DND-41 (cell line): ENCODE measurements at regions not wholly inside any gene's neighbourhood (a gene's known extent, or its start where the extent isn't known, plus 50 kb on each side); places are given as distances from the start of the nearest gene placed in this dataset.

ENCODE experiments used
- ATAC-seq: fragments of 200-7000 bp; cut with Tn5 transposase; 3 replicates; pipeline ENCODE4 v1.9.1; 2021; ENCODE audit warnings: low read depth; ENCODE audit not compliant: insufficient read depth
- DNase-seq: peaks from one replicate; pipeline ENCODE4 v3.0.0-alpha.2; 2020
- H2AFZ ChIP-seq: 2 replicates; pipeline ENCODE4 v1.6.0; 2012; ENCODE audit warnings: low read depth, low read length
- H3K27ac ChIP-seq: 2 replicates; pipeline ENCODE4 v1.5.1; 2012; ENCODE audit warnings: low read length, inconsistent platforms
- H3K27me3 ChIP-seq: fragments of 200-600 bp; sonication (generic); 2 replicates; pipeline ENCODE4 v1.6.0; 2012; ENCODE audit warnings: low read length, mild to moderate bottlenecking, inconsistent platforms; ENCODE audit not compliant: insufficient read depth, poor library complexity
- H3K36me3 ChIP-seq: 2 replicates; pipeline ENCODE4 v1.5.1; 2012; ENCODE audit warnings: low read length, inconsistent platforms; ENCODE audit not compliant: insufficient read depth
- H3K4me1 ChIP-seq: 2 replicates; pipeline ENCODE4 v1.5.1; 2012; ENCODE audit warnings: mild to moderate bottlenecking, low read length; ENCODE audit not compliant: insufficient read depth
- H3K4me2 ChIP-seq: 2 replicates; pipeline ENCODE4 v1.6.0; 2012; ENCODE audit warnings: mild to moderate bottlenecking, moderate library complexity, low read length, inconsistent platforms; ENCODE audit not compliant: insufficient read depth
- H3K4me3 ChIP-seq, 2 experiments: fragments of 200-600 bp in 1 of 2; shearing (Covaris generic) in 1 of 2; 2 replicates each; pipeline ENCODE4 v1.5.1; 2012 to 2016; ENCODE audit warnings: inconsistent platforms in 2 of 2, low read length in 2 of 2, mild to moderate bottlenecking in 2 of 2, low read depth in 1 of 2, moderate library complexity in 1 of 2
- H3K79me2 ChIP-seq: 2 replicates; pipeline ENCODE4 v1.6.0; 2012; ENCODE audit warnings: low read length, inconsistent platforms; ENCODE audit not compliant: insufficient read depth
- H3K9ac ChIP-seq: 2 replicates; pipeline ENCODE4 v1.6.0; 2012; ENCODE audit warnings: low read depth, mild to moderate bottlenecking, inconsistent platforms, low read length, moderate library complexity
- H3K9me3 ChIP-seq: 2 replicates; pipeline ENCODE4 v1.5.1; 2012; ENCODE audit warnings: low read length, moderate library complexity, mild to moderate bottlenecking, inconsistent platforms; ENCODE audit not compliant: insufficient read depth, severe bottlenecking
- H4K20me1 ChIP-seq: 2 replicates; pipeline ENCODE4 v1.6.0; 2012; ENCODE audit warnings: low read length; ENCODE audit not compliant: insufficient read depth
- CTCF ChIP-seq: IDR thresholded peaks from 2 replicates; pipeline ENCODE4 v1.5.1; 2012; ENCODE audit warnings: borderline replicate concordance, low read length, moderate library complexity, mild to moderate bottlenecking; ENCODE audit not compliant: poor library complexity, severe bottlenecking; ENCODE audit errors: extremely low read depth
- EZH2 ChIP-seq: IDR thresholded peaks from 3 replicates; pipeline ENCODE4 v1.6.1; 2012; ENCODE audit warnings: borderline replicate concordance, low read depth, mild to moderate bottlenecking, moderate library complexity, low read length, inconsistent platforms; ENCODE audit not compliant: severe bottlenecking

- no peak overlapping the region for H3K9ac ChIP-seq
- no peak overlapping the region for H3K27ac ChIP-seq
- H3K27me3 ChIP-seq: no peaks in the 10 kb centered on the region
- no peak overlapping the region for H3K4me3 ChIP-seq
- no peak for DNase-seq
- no peaks in the 10 kb centered on the region for H3K4me1 ChIP-seq
- no peak overlapping the region for H2AFZ ChIP-seq
- no peak for ATAC-seq
- H3K9me3 ChIP-seq: no peaks in the 10 kb centered on the region
- H3K79me2 ChIP-seq: no peaks in the 10 kb centered on the region
- no peaks in the 10 kb centered on the region for H3K36me3 ChIP-seq
- TF ChIP-seq CTCF: no peak
- no peak overlapping the region for H3K4me2 ChIP-seq
- H4K20me1 ChIP-seq: no peaks in the 10 kb centered on the region
Measured at GRCh38 chr4:35835893-35836292, 408.4 kb downstream of the ARAP2 start.

GRCh38 chr4:35836596-35836995, 407.7 kb downstream of the ARAP2 start:
- Histone ChIP-seq H4K20me1 (no peaks in the 10 kb centered on the region), H3K27ac (no peak overlapping the region), H3K9ac (no peak overlapping the region), H3K79me2 (no peaks in the 10 kb centered on the region), H3K4me1 (no peaks in the 10 kb centered on the region), H3K36me3 (no peaks in the 10 kb centered on the region), H3K4me3 (no peak overlapping the region), H2AFZ (no peak overlapping the region), H3K9me3 (no peaks in the 10 kb centered on the region), H3K4me2 (no peak overlapping the region), H3K27me3 (no peaks in the 10 kb centered on the region)
- ATAC-seq (no peak), DNase-seq (no peak)
- TF ChIP-seq EZH2: no peak

GRCh38 chr4:35867057-35867456, 377.3 kb downstream of the ARAP2 start:
- no peaks in the 10 kb centered on the region for H3K9me3 ChIP-seq
- no peak for DNase-seq
- no peaks in the 10 kb centered on the region for H3K79me2 ChIP-seq
- no peak for ATAC-seq
- H2AFZ ChIP-seq: no peak overlapping the region
- no peak overlapping the region for H3K4me2 ChIP-seq
- no peak overlapping the region for H3K9ac ChIP-seq
- no peaks in the 10 kb centered on the region for H3K4me1 ChIP-seq
- H3K27me3 ChIP-seq: no peaks in the 10 kb centered on the region
- H4K20me1 ChIP-seq: no peaks in the 10 kb centered on the region
- no peak for TF ChIP-seq EZH2
- no peak for TF ChIP-seq CTCF
- H3K27ac ChIP-seq: no peak overlapping the region
- H3K4me3 ChIP-seq: no peak overlapping the region
- no peaks in the 10 kb centered on the region for H3K36me3 ChIP-seq

- DNase-seq (no peak), ATAC-seq (no peak)
- H3K9ac ChIP-seq: no peak overlapping the region
- no peaks in the 10 kb centered on the region for H3K4me1 ChIP-seq
- TF ChIP-seq EZH2 (no peak), CTCF (no peak)
- no peaks in the 10 kb centered on the region for H3K9me3 ChIP-seq
- H3K4me2 ChIP-seq: no peak overlapping the region
- no peaks in the 10 kb centered on the region for H4K20me1 ChIP-seq
- no peaks in the 10 kb centered on the region for H3K79me2 ChIP-seq
- no peaks in the 10 kb centered on the region for H3K36me3 ChIP-seq
- no peak overlapping the region for H3K4me3 ChIP-seq
- no peak overlapping the region for H2AFZ ChIP-seq
- H3K27ac ChIP-seq: no peak overlapping the region
- H3K27me3 ChIP-seq: no peaks in the 10 kb centered on the region
Measured at GRCh38 chr4:35872273-35872672, 372.0 kb downstream of the ARAP2 start.
